Activated T-helper 1 cell treated with anti-CD3 and anti-CD28 coated beads, Interleukin-12 subunit alpha, Interleukin-12 subunit beta, Interleukin-2, Interleukin-4 antibody, amounts not matched to agents 30 ng/mL and 10 ng/mL and 1 ng/mL, durations not matched to agents 14 hours and 24 hours and 36 hours (primary cell): ENCODE measurements at regions not wholly inside any gene's neighbourhood (a gene's known extent, or its start where the extent isn't known, plus 50 kb on each side); places are given as distances from the start of the nearest gene placed in this dataset.

ENCODE experiments used
- DNase-seq: peaks from one replicate; pipeline ENCODE4 v3.0.0; 2021; ENCODE audit warnings: low spot score
- H3K27ac Mint-ChIP-seq: one replicate; pipeline ENCODE4 v1.8.0; 2021; ENCODE audit warnings: mild to moderate bottlenecking, mixed read lengths
- H3K27me3 Mint-ChIP-seq: one replicate; pipeline ENCODE4 v1.8.0; 2022; ENCODE audit warnings: mild to moderate bottlenecking, moderate library complexity, mixed read lengths; ENCODE audit not compliant: insufficient read depth
- H3K36me3 Mint-ChIP-seq: one replicate; pipeline ENCODE4 v1.8.0; 2021; ENCODE audit warnings: low read depth, mixed read lengths
- H3K4me1 Mint-ChIP-seq: one replicate; pipeline ENCODE4 v1.8.0; 2021; ENCODE audit warnings: low read depth, mixed read lengths
- H3K4me3 Mint-ChIP-seq: one replicate; pipeline ENCODE4 v1.8.0; 2021; ENCODE audit warnings: mild to moderate bottlenecking, moderate library complexity, mixed read lengths
- H3K9me3 Mint-ChIP-seq: one replicate; pipeline ENCODE4 v1.8.0; 2021; ENCODE audit warnings: mixed read lengths
- intact Hi-C: fragments of 100-400 bp; cut with micrococcal nuclease; formaldehyde crosslinking; loops from one replicate; pipeline ENCODE4 v1.15.1; 2024

DNA sequence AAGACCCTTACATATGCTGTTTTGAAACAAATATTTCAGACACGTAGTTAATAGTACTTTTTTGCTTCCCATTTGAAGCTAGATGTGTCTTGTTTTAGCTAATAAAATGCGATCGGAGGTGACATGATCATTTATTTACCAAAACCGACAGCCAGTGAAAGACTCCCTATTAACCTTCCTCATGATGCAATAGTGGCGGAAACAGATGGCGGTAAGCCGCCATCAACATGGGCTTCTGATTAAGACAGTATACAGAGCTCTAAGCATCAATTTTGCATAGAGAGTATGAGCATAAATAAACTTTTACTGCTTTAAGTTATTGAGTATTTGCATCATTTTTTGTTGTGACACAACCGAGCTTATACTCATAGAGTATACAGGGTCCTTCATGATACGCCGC lies 1282.4 kb upstream of the ADGRB3 start:
- Mint-ChIP-seq H3K4me3 (no peak overlapping the region), H3K27me3 (no peaks in the 10 kb centered on the region), H3K36me3 (no peaks in the 10 kb centered on the region), H3K9me3 (no peaks in the 10 kb centered on the region), H3K27ac (no peak overlapping the region), H3K4me1 (no peaks in the 10 kb centered on the region)
- intact Hi-C loops: no loop called here
- no peak for DNase-seq

DNA sequence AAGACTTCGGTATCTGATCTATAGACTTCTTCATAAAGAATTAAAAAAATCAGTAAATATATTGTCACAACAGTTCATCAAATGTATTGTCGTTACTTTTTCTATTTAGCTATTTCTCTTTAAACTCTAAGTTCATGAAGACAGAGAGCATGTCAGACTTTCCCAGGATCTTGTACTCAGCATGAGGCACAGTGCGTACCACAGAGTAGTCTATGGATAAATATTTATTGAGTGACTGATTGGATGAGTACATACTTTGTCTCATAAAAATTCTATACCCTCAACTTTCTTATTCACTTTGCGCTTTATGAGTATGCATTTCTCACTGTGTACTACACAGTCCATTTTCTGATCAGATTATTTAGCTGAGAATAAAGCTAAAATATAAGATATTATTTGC lies 1284.4 kb upstream of the ADGRB3 start:
- Mint-ChIP-seq H3K36me3 (no peaks in the 10 kb centered on the region), H3K4me1 (no peaks in the 10 kb centered on the region), H3K27me3 (no peaks in the 10 kb centered on the region), H3K27ac (no peak overlapping the region), H3K4me3 (no peak overlapping the region), H3K9me3 (no peaks in the 10 kb centered on the region)
- intact Hi-C loops: no loop called here
- DNase-seq: no peak

DNA sequence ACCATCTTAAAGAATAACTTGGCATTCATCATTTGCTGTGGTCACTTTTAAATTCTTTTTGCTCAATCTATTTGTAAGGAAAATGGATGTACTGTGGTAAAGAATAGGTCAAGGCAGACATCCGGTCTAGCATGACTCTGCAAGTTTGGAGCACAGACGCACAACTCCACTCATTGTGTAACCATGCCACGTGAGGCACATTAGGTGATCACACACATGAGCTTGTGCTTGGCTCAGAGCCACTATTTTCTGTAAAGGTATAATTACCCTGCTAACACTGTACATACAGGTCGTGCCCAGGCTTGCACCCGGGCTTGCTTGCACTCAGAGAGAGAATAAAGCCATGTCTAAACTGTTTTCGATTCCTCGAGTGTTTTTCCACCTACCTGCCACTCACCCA lies 1289.1 kb upstream of the ADGRB3 start:
- no peak for DNase-seq
- Mint-ChIP-seq H3K4me3 (no peak overlapping the region), H3K27me3 (no peaks in the 10 kb centered on the region), H3K36me3 (no peaks in the 10 kb centered on the region), H3K27ac (no peak overlapping the region), H3K9me3 (no peaks in the 10 kb centered on the region), H3K4me1 (no peaks in the 10 kb centered on the region)
- intact Hi-C loops: no loop called here

DNA sequence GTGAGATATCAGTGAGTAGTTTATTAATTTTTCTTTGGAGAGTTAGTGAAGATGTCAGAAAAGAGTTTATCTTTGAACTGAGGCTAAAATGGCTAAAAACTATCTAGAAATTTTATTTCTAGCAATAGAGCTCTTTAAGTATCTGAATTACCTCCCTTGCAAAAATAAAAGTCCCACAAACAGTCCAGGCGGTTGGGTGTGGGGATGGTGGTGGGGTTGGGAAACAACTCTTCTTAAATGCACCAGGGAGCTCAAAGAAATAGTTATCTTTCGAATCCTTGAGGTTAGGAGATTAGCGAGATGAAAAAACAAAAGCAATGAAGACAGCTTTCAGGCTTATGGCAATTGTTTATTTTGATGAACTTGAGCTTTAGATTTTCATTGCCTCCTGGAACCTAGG lies 1299.1 kb upstream of the ADGRB3 start:
- Mint-ChIP-seq H3K9me3 (no peaks in the 10 kb centered on the region), H3K36me3 (no peaks in the 10 kb centered on the region), H3K4me1 (no peaks in the 10 kb centered on the region), H3K4me3 (no peak overlapping the region), H3K27me3 (no peaks in the 10 kb centered on the region), H3K27ac (no peak overlapping the region)
- intact Hi-C loops: no loop called here
- DNase-seq: no peak

DNA sequence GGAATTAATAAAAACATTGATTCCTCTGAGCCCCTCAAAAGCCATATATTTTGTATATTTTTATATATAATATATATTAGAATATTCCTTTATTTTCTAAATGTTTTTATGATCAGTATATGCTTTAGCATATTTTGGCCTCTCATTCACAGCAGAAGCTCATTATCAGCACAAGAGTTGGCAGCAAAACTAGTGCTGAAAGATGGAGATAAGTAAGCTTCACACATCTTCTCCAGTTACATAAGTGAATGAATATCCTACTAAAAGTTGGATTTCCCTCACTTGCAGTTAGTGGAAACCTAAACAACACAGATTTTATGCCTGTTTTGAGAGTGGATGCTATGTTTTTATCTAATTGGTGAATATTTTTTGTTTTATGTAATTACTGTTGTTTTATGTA lies 1303.8 kb upstream of the ADGRB3 start:
- Mint-ChIP-seq H3K27ac (no peak overlapping the region), H3K4me1 (no peaks in the 10 kb centered on the region), H3K27me3 (no peaks in the 10 kb centered on the region), H3K9me3 (peaks cover 6% of the 10 kb centered on the region), H3K36me3 (no peaks in the 10 kb centered on the region), H3K4me3 (no peak overlapping the region)
- intact Hi-C loops: no loop called here
- DNase-seq: no peak

DNA sequence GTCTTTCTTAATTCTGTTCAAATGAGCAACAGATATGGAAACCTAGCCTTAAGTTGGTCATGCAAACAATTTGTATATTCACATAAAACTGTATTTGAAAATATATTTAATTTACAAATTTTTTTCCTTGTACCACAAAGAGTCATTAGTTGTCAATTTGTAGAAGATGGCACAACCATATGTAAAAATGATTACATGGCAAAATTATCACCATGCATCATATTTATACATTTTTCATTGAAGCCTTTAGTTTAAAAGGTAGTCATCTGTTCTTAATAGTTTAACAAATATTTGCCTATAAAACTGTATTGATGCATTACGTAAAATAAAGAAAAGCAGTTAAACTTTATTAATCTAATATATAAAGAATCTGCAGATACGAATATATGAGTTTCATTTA lies 1306.8 kb upstream of the ADGRB3 start:
- intact Hi-C loops: no loop called here
- H3K9me3 Mint-ChIP-seq: peaks cover 7% of the 10 kb centered on the region
- H3K36me3 Mint-ChIP-seq: no peaks in the 10 kb centered on the region
- DNase-seq: no peak
- H3K4me1 Mint-ChIP-seq: no peaks in the 10 kb centered on the region
- no peak overlapping the region for H3K4me3 Mint-ChIP-seq
- no peaks in the 10 kb centered on the region for H3K27me3 Mint-ChIP-seq
- no peak overlapping the region for H3K27ac Mint-ChIP-seq

DNA sequence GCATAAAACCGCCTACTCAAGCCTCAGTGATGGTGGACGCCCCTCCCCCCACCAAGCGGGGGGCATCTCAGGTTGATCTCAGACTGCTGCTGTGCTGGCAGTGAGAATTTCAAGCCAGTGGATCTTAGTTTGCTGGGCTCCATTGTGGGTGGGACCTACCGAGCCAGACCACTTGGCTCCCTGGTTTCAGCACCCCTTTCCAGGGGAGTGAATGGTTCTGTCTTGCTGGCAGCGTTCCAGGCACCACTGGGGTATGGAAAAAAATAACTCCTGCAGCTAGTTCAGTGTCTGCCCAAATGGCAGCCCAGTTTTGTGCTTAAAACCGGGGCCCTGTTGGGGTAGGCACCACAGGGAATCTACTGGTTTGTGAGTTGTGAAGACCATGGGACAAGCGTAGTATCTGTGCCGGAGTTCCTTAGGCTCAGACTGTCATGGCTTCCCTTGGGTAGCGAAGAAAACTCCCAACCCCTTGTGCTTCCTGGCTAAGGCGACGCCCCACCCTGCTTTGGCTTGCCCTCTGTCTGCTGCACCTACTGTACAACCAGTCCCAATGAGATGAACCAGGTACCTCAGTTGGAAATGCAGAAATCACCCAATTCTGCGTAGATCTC lies 1334.5 kb upstream of the ADGRB3 start:
- intact Hi-C loops: no loop called here
- Mint-ChIP-seq H3K4me3 (no peak overlapping the region), H3K27ac (no peak overlapping the region), H3K36me3 (no peaks in the 10 kb centered on the region), H3K27me3 (no peaks in the 10 kb centered on the region), H3K4me1 (no peaks in the 10 kb centered on the region), H3K9me3 (peaks cover 21% of the 10 kb centered on the region)
- no peak for DNase-seq

DNA sequence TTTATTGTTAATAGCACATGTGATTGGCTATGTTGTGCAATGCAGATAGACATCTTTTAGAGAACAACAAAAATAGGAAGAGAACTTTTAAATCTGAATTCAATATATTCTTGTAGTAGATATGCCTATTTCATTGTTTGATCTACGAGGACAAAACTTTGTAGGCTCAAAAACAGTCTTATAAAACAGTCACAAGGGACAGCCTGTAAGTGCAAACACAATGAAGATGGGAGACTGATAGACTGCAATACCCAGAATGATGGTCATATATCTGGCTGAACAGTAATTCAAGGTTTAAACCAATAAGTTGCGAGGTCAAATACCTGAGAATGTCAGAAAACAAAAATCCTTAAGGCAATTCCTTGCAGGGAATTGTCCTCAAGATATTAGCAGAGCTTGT lies 1342.9 kb upstream of the ADGRB3 start:
- no peak overlapping the region for H3K27ac Mint-ChIP-seq
- no peaks in the 10 kb centered on the region for H3K36me3 Mint-ChIP-seq
- H3K27me3 Mint-ChIP-seq: no peaks in the 10 kb centered on the region
- no peak for DNase-seq
- intact Hi-C loops: no loop called here
- no peak overlapping the region for H3K4me3 Mint-ChIP-seq
- H3K9me3 Mint-ChIP-seq: peaks cover 9% of the 10 kb centered on the region
- no peaks in the 10 kb centered on the region for H3K4me1 Mint-ChIP-seq

DNA sequence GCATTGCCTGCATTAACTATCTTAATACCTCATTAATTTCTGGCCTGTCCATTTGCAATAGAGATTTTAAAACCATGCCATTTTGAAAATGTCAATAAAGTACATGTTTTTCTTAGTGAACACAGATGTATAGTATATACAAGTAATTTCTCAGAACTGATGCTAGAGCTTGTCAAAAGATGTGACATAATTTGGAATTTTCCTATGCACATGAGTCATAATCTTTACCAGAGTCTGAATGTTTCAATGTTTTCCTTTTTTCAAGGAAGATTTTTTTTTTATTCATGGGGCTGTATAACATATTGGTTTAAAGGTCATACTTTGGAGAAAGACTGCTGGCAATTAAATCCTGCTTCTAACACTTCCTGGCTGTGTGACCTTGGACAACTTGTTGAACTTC lies 1347.5 kb upstream of the ADGRB3 start:
- no peaks in the 10 kb centered on the region for H3K9me3 Mint-ChIP-seq
- no peak overlapping the region for H3K27ac Mint-ChIP-seq
- no peak for DNase-seq
- H3K36me3 Mint-ChIP-seq: no peaks in the 10 kb centered on the region
- no peaks in the 10 kb centered on the region for H3K27me3 Mint-ChIP-seq
- no peaks in the 10 kb centered on the region for H3K4me1 Mint-ChIP-seq
- H3K4me3 Mint-ChIP-seq: no peak overlapping the region
- intact Hi-C loops: no loop called here

DNA sequence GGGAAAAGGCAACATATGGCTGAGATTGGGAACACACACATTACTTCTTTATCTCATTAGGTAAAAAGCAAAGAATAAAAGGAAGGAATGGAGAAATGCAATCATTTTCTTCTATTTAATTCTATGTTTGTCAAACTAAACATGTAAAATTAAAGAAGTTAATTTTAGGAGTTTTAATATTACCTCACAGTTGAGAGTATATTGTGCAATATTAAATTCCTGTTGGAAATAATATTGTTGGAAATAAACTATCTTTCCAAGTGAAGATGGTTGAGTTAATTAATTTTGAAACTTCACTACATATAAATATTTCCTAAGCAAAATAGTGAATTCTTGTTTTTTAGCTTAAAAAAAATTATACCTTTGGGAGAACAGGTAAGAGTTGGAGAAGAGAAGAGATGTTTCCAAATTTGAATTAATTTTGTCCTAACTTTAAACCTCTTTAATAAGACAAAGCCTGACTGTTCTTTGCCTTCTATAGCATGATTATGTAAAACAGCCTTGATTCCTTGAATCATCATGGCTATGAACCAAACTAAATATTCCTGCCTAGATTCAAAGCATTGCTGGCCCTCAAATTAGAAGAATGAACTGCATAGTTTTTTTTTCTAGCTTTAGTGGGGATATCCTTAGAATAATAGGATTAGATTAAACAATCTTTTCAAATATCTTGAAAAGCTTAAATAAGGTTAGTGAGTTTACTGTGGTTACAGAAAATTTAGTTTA lies 1349.1 kb upstream of the ADGRB3 start:
- H3K27me3 Mint-ChIP-seq: no peaks in the 10 kb centered on the region
- H3K27ac Mint-ChIP-seq: no peak overlapping the region
- no peaks in the 10 kb centered on the region for H3K36me3 Mint-ChIP-seq
- DNase-seq: no peak
- intact Hi-C loops: no loop called here
- no peak overlapping the region for H3K4me3 Mint-ChIP-seq
- H3K9me3 Mint-ChIP-seq: no peaks in the 10 kb centered on the region
- no peaks in the 10 kb centered on the region for H3K4me1 Mint-ChIP-seq

DNA sequence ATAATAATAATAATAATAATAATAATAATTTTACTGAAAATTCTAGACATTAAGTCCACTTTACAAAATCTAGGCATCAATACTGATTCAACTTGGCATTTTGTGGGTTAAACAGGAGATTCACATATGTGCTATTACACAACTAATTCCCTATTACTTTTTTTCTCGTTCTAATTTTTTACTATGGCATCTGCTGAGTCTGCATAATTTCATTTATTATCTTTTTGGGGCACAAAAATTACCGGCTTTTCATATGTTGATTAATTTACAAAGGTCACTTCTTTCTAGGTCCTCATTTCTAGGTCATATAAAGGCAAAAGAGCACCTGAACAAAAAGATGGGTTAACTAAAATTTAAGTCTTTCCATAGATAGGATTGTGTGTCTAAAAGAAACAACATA lies 1357.8 kb upstream of the ADGRB3 start:
- no peaks in the 10 kb centered on the region for H3K4me1 Mint-ChIP-seq
- intact Hi-C loops: no loop called here
- H3K4me3 Mint-ChIP-seq: no peak overlapping the region

DNA sequence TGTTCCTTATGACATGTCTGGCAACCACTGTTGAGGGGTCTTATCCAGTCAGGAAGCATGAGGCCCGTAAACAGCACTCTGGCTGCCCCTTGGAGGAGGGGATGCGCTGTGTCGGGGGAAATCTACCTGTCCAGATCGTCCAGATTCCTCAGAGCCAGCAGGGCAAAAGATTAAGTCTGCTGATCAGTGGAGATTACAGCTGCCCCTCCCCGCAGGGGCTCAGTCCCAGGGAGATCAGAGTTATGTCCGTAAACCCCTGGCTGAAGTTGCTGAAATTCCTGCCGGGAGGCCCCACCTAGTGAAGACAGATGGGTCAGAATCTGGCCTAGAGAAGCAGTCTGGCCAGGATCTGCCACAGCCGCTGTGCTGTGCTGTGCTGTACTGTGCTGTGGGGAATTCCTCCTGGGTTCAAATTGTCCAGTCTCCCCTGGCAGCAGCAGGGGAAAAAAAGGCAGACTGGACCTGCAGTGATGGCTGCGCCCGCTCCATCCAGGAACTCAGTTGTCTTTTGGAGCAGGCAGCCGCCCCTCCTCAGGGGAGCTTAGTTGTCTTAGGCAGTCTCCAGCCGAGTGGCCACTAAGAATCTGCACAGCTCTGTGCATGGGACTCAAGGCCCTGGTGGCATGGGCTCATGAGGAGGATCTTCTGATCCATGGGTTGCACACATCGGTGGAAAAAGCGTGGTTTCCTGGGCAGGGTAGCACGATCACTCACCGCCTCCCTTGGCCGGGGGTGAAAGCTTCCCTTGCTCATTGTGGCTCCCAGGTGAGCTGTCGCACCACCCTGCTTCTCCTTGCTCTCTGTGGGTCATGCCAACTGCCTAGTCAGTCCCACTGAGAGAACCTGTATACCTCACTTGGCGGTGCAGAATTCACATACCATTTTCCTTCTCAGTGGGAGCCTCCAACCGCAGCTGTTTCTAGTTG lies 1368.8 kb upstream of the ADGRB3 start:
- intact Hi-C loops: no loop called here
- no peaks in the 10 kb centered on the region for H3K4me1 Mint-ChIP-seq
- no peak overlapping the region for H3K4me3 Mint-ChIP-seq
- H3K9me3 Mint-ChIP-seq: peaks cover 23% of the 10 kb centered on the region
- H3K36me3 Mint-ChIP-seq: no peaks in the 10 kb centered on the region
- no peak overlapping the region for H3K27ac Mint-ChIP-seq
- H3K27me3 Mint-ChIP-seq: no peaks in the 10 kb centered on the region
- DNase-seq: no peak

More for the DNA sequence above, 1357.8 kb upstream of the ADGRB3 start:
- DNase-seq: no peak
- Mint-ChIP-seq H3K9me3 (no peaks in the 10 kb centered on the region), H3K27me3 (no peaks in the 10 kb centered on the region), H3K27ac (no peak overlapping the region), H3K36me3 (no peaks in the 10 kb centered on the region)

DNA sequence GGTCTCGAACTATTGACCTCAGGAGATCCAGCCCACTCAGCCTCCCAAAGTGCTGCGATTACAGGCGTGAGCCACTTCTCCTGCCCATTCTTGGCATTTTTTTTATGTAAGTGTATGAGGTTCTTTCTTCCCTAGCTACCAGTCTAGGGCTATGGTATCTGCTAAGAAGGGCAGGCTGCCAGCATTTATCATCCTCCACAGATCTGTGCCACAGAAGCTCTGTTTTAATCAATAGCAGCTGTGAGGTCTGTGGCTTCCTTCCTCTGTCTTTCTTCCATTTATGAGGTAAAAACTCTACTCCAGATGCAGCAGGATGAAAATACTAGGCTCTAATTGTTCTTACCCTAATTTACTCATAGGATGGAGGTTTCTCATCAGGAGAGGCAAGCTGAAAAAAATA lies 1382.4 kb upstream of the ADGRB3 start:
- Mint-ChIP-seq H3K36me3 (no peaks in the 10 kb centered on the region), H3K27me3 (no peaks in the 10 kb centered on the region), H3K27ac (no peak overlapping the region), H3K9me3 (peaks cover 13% of the 10 kb centered on the region), H3K4me1 (no peaks in the 10 kb centered on the region), H3K4me3 (no peak overlapping the region)
- DNase-seq: no peak
- intact Hi-C loops: no loop called here
